ENCODE measurements at regions not wholly inside any gene's neighbourhood (a gene's known extent, or its start where the extent isn't known, plus 50 kb on each side); places are given as distances from the start of the nearest gene placed in this dataset.

DNA sequence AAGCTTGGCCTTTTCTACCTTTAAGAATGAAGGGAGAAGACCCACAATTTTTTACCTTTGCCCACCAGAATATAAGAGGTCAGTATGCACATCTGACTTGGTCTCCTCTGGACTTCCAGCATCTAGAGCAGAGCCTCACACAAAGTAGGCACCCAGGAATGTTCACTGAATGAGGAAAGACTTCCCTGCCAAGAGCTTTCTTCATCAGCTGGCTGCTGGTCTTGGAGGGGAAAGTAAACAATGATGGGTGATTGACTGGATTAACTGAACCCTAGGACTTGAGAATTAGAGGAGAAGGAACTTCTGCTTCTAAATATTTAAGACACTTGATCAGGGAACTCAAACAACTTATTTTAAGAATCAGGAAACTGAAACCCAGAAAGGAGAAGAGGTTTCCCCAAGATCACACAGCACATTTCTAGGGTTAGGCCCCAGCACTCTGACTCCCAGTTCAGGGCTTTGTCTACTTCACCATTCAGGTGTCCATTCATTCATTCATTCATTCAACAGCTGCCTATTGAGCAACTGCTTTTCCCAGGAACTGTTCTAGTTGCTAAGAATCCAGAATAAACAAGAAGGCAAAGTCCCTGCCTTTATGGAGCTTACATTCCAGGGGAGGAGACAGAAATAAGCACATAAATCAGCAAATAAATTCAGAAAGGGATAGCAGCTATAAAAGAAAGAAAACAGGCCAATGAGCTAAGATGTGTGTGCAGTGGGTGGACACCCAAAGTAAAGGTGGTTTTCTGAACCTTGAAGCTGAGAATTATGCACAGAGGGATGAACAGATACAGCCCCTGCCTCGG is 216.9 kb upstream of the LRFN2 start:
- H3K27me3 Mint-ChIP-seq, result no peaks in the 10 kb centered on the region
- no peaks in the 10 kb centered on the region for H3K36me3 Mint-ChIP-seq (ENCODE audit: low read depth)
- no peaks in the 10 kb centered on the region for H3K9me3 Mint-ChIP-seq
- peaks cover 3% of the 10 kb centered on the region for H3K4me1 Mint-ChIP-seq
- H3K4me3 Mint-ChIP-seq, result no peak overlapping the region
- ATAC-seq (no peak), DNase-seq (no peak)
- H3K27ac Mint-ChIP-seq, result no peak overlapping the region

DNA sequence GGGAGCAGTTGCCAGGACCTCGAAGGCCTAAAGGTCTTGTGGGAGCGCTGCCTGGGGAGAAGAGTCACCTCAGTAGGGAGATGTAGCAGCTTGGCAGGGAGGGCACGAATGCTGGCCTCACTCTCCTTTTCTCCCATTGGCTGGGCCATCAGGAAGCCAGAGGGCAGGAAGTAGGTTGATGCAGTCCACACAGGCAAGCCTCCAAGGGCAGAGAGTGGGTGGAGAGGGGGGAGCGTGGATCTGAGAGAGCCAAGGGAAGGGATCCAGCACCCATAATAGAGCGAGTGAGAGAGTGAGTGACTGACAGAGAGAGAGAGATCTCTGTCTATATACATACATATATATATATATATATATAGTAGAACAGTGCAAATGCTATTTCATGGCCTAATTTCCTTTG is 215.3 kb upstream of the LRFN2 start:
- H3K9me3 Mint-ChIP-seq, result no peaks in the 10 kb centered on the region
- ATAC-seq (no peak), DNase-seq (no peak)
- H3K27me3 Mint-ChIP-seq, result no peaks in the 10 kb centered on the region
- H3K4me3 Mint-ChIP-seq, result no peak overlapping the region
- H3K27ac Mint-ChIP-seq, result no peak overlapping the region
- peaks cover 3% of the 10 kb centered on the region for H3K4me1 Mint-ChIP-seq
- no peaks in the 10 kb centered on the region for H3K36me3 Mint-ChIP-seq (ENCODE audit: low read depth)

GRCh38 chr6:40799296-40800140 is 212.4 kb upstream of the LRFN2 start:
- Mint-ChIP-seq H3K36me3 (ENCODE audit: low read depth) (no peaks in the 10 kb centered on the region), H3K27me3 (no peaks in the 10 kb centered on the region), H3K4me3 (no peak overlapping the region), H3K9me3 (no peaks in the 10 kb centered on the region), H3K27ac (no peak overlapping the region), H3K4me1 (peaks cover 3% of the 10 kb centered on the region)
- ATAC-seq, result no peak
- no peak for DNase-seq

- Mint-ChIP-seq H3K4me1 (no peaks in the 10 kb centered on the region), H3K27ac (no peak overlapping the region), H3K4me3 (no peak overlapping the region), H3K27me3 (no peaks in the 10 kb centered on the region), H3K36me3 (ENCODE audit: low read depth) (no peaks in the 10 kb centered on the region), H3K9me3 (no peaks in the 10 kb centered on the region)
- ATAC-seq (no peak), DNase-seq (no peak)
Measured at GRCh38 chr6:40798069-40798770, 211.1 kb upstream of the LRFN2 start.

- H3K27me3 Mint-ChIP-seq, result no peaks in the 10 kb centered on the region
Measured at GRCh38 chr6:40796260-40797221, 209.4 kb upstream of the LRFN2 start.

GRCh38 chr6:40794586-40794985 is 207.4 kb upstream of the LRFN2 start:
- Mint-ChIP-seq H3K27me3 (no peaks in the 10 kb centered on the region), H3K4me3 (no peak overlapping the region), H3K36me3 (ENCODE audit: low read depth) (no peaks in the 10 kb centered on the region), H3K9me3 (no peaks in the 10 kb centered on the region), H3K4me1 (peaks cover 5% of the 10 kb centered on the region), H3K27ac (no peak overlapping the region)
- ATAC-seq, result no peak
- no peak for DNase-seq

More at GRCh38 chr6:40796260-40797221, 209.4 kb upstream of the LRFN2 start:
- Mint-ChIP-seq H3K27ac (no peak overlapping the region), H3K9me3 (no peaks in the 10 kb centered on the region), H3K4me1 (no peaks in the 10 kb centered on the region), H3K4me3 (no peak overlapping the region), H3K36me3 (ENCODE audit: low read depth) (no peaks in the 10 kb centered on the region)
- ATAC-seq (no peak), DNase-seq (no peak)

GRCh38 chr6:40792183-40792582 is 205.0 kb upstream of the LRFN2 start:
- no peak for ATAC-seq
- DNase-seq, result no peak
- H3K27ac Mint-ChIP-seq, result no peak overlapping the region
- H3K9me3 Mint-ChIP-seq, result no peaks in the 10 kb centered on the region
- no peaks in the 10 kb centered on the region for H3K36me3 Mint-ChIP-seq (ENCODE audit: low read depth)
- no peak overlapping the region for H3K4me3 Mint-ChIP-seq
- peaks cover 18% of the 10 kb centered on the region for H3K4me1 Mint-ChIP-seq
- H3K27me3 Mint-ChIP-seq, result no peaks in the 10 kb centered on the region

- Mint-ChIP-seq H3K9me3 (no peaks in the 10 kb centered on the region), H3K27ac (no peak overlapping the region), H3K36me3 (ENCODE audit: low read depth) (no peaks in the 10 kb centered on the region), H3K4me1 (peaks cover 18% of the 10 kb centered on the region), H3K4me3 (no peak overlapping the region), H3K27me3 (no peaks in the 10 kb centered on the region)
- DNase-seq (no peak), ATAC-seq (no peak)
Measured at GRCh38 chr6:40791004-40791403, 203.8 kb upstream of the LRFN2 start.

GRCh38 chr6:40788661-40789655 is 201.8 kb upstream of the LRFN2 start:
- DNase-seq (peak; percentile 24), ATAC-seq (peak; percentile 62)
- Mint-ChIP-seq H3K27me3 (no peaks in the 10 kb centered on the region), H3K36me3 (ENCODE audit: low read depth) (no peaks in the 10 kb centered on the region), H3K4me3 (peak overlapping the region; percentile 9), H3K9me3 (no peaks in the 10 kb centered on the region), H3K4me1 (peaks cover 18% of the 10 kb centered on the region), H3K27ac (peak overlapping the region; percentile 62)

DNA sequence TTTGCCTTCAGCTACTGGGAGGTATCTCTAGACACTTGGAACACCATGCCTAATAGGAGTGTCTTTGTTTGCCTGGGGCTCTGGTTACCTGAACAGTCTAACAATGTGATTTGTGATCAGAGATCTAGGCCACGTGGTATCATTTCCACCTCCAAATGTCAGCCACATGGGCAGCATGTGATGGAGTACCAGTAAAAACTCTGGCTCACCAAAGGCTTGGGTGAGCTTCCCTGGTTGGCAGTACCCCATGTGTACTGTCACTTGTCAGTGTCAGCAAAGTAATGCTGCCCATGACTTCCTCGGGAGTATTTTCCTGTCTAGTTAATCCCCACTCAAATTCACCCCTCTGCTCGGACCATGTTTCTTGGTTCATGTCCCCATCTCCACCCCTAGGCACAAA is 195.2 kb upstream of the LRFN2 start:
- Mint-ChIP-seq H3K36me3 (ENCODE audit: low read depth) (no peaks in the 10 kb centered on the region), H3K27me3 (peaks cover 2% of the 10 kb centered on the region), H3K4me1 (no peaks in the 10 kb centered on the region), H3K4me3 (no peak overlapping the region), H3K9me3 (no peaks in the 10 kb centered on the region), H3K27ac (no peak overlapping the region)
- ATAC-seq (no peak), DNase-seq (no peak)

DNA sequence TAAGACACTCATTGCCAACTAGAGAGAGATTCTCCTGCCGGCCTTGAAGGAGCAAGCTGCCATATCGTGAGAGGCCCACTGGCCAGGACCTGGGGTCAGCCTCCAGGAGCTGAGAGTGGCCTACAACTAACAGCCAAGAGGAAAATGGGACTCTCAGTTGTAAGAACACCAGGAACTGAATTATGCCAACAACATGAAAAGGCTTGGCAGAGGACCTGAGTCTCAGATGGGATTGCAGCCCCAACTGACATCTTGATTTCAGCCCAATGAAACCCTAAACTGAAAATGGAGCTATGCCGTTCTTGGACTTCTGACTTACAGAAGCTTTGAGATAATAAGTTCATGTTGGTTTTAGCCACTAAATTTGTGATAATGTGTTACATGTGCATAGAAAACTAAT is 193.5 kb upstream of the LRFN2 start:
- Mint-ChIP-seq H3K9me3 (no peaks in the 10 kb centered on the region), H3K36me3 (ENCODE audit: low read depth) (no peaks in the 10 kb centered on the region), H3K27ac (no peak overlapping the region), H3K4me3 (no peak overlapping the region), H3K27me3 (peaks cover 2% of the 10 kb centered on the region), H3K4me1 (no peaks in the 10 kb centered on the region)
- no peak for DNase-seq
- no peak for ATAC-seq

- Mint-ChIP-seq H3K27me3 (peaks cover 2% of the 10 kb centered on the region), H3K27ac (no peak overlapping the region), H3K4me1 (no peaks in the 10 kb centered on the region), H3K9me3 (no peaks in the 10 kb centered on the region), H3K4me3 (no peak overlapping the region), H3K36me3 (ENCODE audit: low read depth) (no peaks in the 10 kb centered on the region)
- ATAC-seq (no peak), DNase-seq (no peak)
Measured at GRCh38 chr6:40779409-40779808, 192.2 kb upstream of the LRFN2 start.

- Mint-ChIP-seq H3K27ac (no peak overlapping the region), H3K9me3 (no peaks in the 10 kb centered on the region), H3K36me3 (ENCODE audit: low read depth) (no peaks in the 10 kb centered on the region), H3K4me1 (no peaks in the 10 kb centered on the region), H3K27me3 (peaks cover 2% of the 10 kb centered on the region), H3K4me3 (no peak overlapping the region)
- DNase-seq (no peak), ATAC-seq (no peak)
Measured at GRCh38 chr6:40778918-40779317, 191.8 kb upstream of the LRFN2 start.
